Upper lobe of left lung (tissue), 6 donors: ENCODE measurements at regions not wholly inside any gene's neighbourhood (a gene's known extent, or its start where the extent isn't known, plus 50 kb on each side); places are given as distances from the start of the nearest gene placed in this dataset.

Experiments
- ATAC-seq, 2 donors: fragments of 200-7000 bp; cut with Tn5 transposase; one replicate each; pipeline ENCODE4 v1.9.1; 2022; ENCODE audit warnings: mild to moderate bottlenecking in 2 of 2, moderate library complexity in 2 of 2; ENCODE audit not compliant: low FRiP score in 2 of 2
- DNase-seq, 2 donors: peaks; one replicate each; pipeline ENCODE4 v3.0.0-alpha.2; 2019 to 2020
- H3K27ac ChIP-seq, 4 donors: fragments of 200-600 bp; sonication (generic); one replicate each; pipeline ENCODE4 v1.5.1; 2016 to 2019
- H3K27me3 ChIP-seq, 4 donors: fragments of 200-600 bp; sonication (generic); one replicate each; pipeline ENCODE4 v1.5.1; 2017 to 2019
- H3K36me3 ChIP-seq, 4 donors: fragments of 200-600 bp; sonication (generic); one replicate each; pipeline ENCODE4 v1.5.1; 2016 to 2019
- H3K4me1 ChIP-seq, 4 donors: fragments of 200-600 bp; sonication (generic); one replicate each; pipeline ENCODE4 v1.5.1; 2018 to 2019
- H3K4me3 ChIP-seq, 4 donors: fragments of 200-600 bp; sonication (generic); one replicate each; pipeline ENCODE4 v1.5.1; 2017 to 2019; ENCODE audit warnings: mild to moderate bottlenecking in 2 of 4, moderate library complexity in 1 of 4
- H3K9me3 ChIP-seq, 4 donors: fragments of 200-600 bp; sonication (generic); one replicate each; pipeline ENCODE4 v1.5.1; 2018 to 2019
- EP300 ChIP-seq, 4 donors: sonication (generic); formaldehyde crosslinking; IDR thresholded peaks; one replicate each; pipeline ENCODE4 v1.5.1; 2017; ENCODE audit warnings: antibody characterized with exemption in 4 of 4, control low read depth in 2 of 4
- POLR2A ChIP-seq, 4 donors: fragments of 450-650 bp; IDR thresholded peaks; one replicate each; pipeline ENCODE4 v1.5.1; 2016 to 2017; ENCODE audit warnings: antibody characterized with exemption in 4 of 4, mild to moderate bottlenecking in 2 of 4
- POLR2AphosphoS5 ChIP-seq, 2 donors: sonication (generic); formaldehyde crosslinking; IDR thresholded peaks; one replicate each; pipeline ENCODE4 v1.5.1; 2017; ENCODE audit warnings: antibody characterized with exemption in 2 of 2
- WGBS, 2 donors: methylation state at CpG; one replicate each; pipeline ENCODE4 v1.1.5; 2017 to 2018; 5-methylcytosine and 5-hydroxymethylcytosine counted together
- TF ChIP-seq, protein P1 (sequence below), 6 experiments: fragments of 450-650 bp in 4 of 6; fragments of 200-600 bp in 2 of 6; sonication (generic) in 2 of 6; IDR thresholded peaks; one replicate each; pipeline ENCODE4 v1.5.1; 2016 to 2019; ENCODE audit warnings: antibody characterized with exemption in 6 of 6
- donor health status: DM: no; HTN: no; CAD: no; lungs with moderate emphysema.
- donor health status: DM: no; HTN: yes; CAD: no; lungs with severe emphysema.

DNA sequence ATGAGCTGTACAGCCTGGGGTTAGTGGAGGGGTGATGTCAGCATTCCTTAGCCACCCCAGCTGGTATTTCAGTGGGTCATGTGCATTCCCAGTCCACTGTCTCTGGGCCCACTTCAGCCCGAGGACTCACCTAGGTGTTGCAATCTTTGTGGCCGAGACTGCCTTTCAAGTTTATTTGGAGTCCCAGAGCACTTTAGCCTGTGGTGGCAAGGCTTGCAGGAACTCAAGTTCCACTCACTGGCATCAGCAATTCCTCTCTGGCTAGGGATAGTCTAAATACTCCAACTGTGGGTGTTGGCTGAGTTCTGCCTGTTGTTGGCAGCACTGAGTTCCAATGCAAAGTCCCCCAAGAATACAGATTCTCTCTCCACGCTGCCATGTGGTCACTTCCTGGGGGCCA is 191.6 kb upstream of the PGR start:
- H3K9me3 ChIP-seq: no peaks in the 10 kb centered on the region
- 58 to 81% methylated on average over 3 of the region's 3 CpGs for WGBS, 2 donors
- H3K27ac ChIP-seq: peak overlapping the region in 1 of 4 donors; percentile 3
- ATAC-seq (peak; percentile 72 to 91), DNase-seq (peak in 1 of 2 donors; percentile 90)
- H3K36me3 ChIP-seq: no peaks in the 10 kb centered on the region
- H3K27me3 ChIP-seq: no peaks in the 10 kb centered on the region
- peaks cover 0 to 7% (median 0%) of the 10 kb centered on the region in 4 donors for H3K4me1 ChIP-seq
- peak in 1 of 4 donors; percentile 87 for TF ChIP-seq EP300 (IDR thresholded peaks at IDR 0.05)
- TF ChIP-seq, protein P1, sequence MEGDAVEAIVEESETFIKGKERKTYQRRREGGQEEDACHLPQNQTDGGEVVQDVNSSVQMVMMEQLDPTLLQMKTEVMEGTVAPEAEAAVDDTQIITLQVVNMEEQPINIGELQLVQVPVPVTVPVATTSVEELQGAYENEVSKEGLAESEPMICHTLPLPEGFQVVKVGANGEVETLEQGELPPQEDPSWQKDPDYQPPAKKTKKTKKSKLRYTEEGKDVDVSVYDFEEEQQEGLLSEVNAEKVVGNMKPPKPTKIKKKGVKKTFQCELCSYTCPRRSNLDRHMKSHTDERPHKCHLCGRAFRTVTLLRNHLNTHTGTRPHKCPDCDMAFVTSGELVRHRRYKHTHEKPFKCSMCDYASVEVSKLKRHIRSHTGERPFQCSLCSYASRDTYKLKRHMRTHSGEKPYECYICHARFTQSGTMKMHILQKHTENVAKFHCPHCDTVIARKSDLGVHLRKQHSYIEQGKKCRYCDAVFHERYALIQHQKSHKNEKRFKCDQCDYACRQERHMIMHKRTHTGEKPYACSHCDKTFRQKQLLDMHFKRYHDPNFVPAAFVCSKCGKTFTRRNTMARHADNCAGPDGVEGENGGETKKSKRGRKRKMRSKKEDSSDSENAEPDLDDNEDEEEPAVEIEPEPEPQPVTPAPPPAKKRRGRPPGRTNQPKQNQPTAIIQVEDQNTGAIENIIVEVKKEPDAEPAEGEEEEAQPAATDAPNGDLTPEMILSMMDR (IDR thresholded peaks at IDR 0.05): no peak
- TF ChIP-seq POLR2AphosphoS5 (IDR thresholded peaks at IDR 0.05): peak; percentile 27 to 54
- no peak for TF ChIP-seq POLR2A (IDR thresholded peaks at IDR 0.05)
- H3K4me3 ChIP-seq: no peak overlapping the region

DNA sequence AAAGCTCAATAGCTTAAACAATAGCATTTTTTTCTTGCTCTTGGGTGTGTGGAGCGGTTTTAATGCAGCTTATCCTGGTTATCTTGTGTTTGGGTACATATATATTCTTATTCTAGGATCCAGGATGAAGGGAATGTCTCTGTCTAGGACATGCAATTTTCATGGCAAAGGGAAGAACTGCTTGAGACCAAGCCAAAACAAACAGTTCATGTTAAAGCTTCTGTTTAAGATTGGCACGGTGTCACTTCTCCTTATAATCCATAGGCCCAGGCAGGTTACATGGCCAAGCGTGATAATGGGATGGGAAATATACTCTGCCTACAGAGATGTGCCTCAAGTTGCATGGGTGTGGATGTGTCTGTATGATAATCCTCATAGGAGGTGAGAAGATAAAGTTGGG is 177.1 kb upstream of the PGR start:
- Histone ChIP-seq H3K27me3 (no peaks in the 10 kb centered on the region), H3K27ac (no peak overlapping the region), H3K4me3 (no peak overlapping the region), H3K9me3 (no peaks in the 10 kb centered on the region), H3K36me3 (no peaks in the 10 kb centered on the region), H3K4me1 (no peaks in the 10 kb centered on the region)
- WGBS, 2 donors: 63 to 77% methylated on average over 3 of the region's 3 CpGs
- TF ChIP-seq, protein P1 (IDR thresholded peaks at IDR 0.05): no peak
- no peak for TF ChIP-seq EP300 (IDR thresholded peaks at IDR 0.05)
- no peak for TF ChIP-seq POLR2AphosphoS5 (IDR thresholded peaks at IDR 0.05)
- TF ChIP-seq POLR2A (IDR thresholded peaks at IDR 0.05): no peak
- no peak for ATAC-seq
- DNase-seq: no peak

DNA sequence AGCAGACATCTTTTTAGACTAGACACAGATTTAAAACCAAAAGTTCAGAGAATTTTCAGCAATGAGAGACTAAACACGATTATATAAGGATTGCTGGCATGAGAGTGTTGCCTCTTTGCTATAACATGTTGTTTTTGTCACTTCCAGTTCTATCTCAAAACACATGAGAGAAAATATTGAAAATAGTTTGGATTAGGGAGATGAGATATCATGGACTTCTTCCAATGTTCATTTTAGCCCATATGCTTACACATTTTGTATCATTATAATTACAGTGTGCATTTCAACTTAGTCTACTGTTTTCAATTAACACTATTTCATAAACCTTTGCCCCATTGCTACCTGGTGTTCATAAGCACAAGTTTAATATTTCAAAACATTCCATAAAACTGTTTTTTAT is 175.9 kb upstream of the PGR start:
- Histone ChIP-seq H3K9me3 (no peaks in the 10 kb centered on the region), H3K4me1 (no peaks in the 10 kb centered on the region), H3K27me3 (no peaks in the 10 kb centered on the region), H3K27ac (no peak overlapping the region), H3K4me3 (no peak overlapping the region), H3K36me3 (no peaks in the 10 kb centered on the region)
- no peak for ATAC-seq
- 79 to 82% methylated on average over 1 of the region's 1 CpG for WGBS, 2 donors
- DNase-seq: no peak
- TF ChIP-seq, protein P1 (IDR thresholded peaks at IDR 0.05): no peak
- no peak for TF ChIP-seq POLR2AphosphoS5 (IDR thresholded peaks at IDR 0.05)

DNA sequence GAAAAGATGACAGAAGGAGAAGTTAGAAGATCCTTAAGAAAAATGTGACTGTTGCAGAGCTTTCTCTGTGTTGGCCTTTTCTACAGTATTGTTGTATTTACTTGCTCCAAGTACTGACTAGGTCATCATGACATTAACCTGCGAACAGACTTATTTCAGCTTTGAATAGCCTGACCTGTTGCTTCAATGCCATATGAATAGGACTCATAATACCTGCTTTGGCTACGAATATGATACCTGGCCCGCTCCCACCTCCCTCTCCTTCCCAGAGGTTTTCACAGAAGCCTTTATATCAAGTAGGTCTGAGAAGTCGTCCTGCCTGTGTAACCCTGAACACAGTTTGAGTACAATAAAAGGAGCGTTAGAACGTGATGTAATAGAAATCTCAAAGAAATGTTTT is 169.6 kb upstream of the PGR start:
- no peak for ATAC-seq
- Histone ChIP-seq H3K4me1 (no peaks in the 10 kb centered on the region), H3K9me3 (peaks cover 0 to 13% (median 0%) of the 10 kb centered on the region in 4 donors), H3K27ac (no peak overlapping the region), H3K4me3 (no peak overlapping the region), H3K36me3 (no peaks in the 10 kb centered on the region), H3K27me3 (no peaks in the 10 kb centered on the region)
- WGBS, 2 donors: 60 to 67% methylated on average over 6 of the region's 6 CpGs
- TF ChIP-seq POLR2AphosphoS5 (IDR thresholded peaks at IDR 0.05) (no peak), EP300 (IDR thresholded peaks at IDR 0.05) (no peak), POLR2A (IDR thresholded peaks at IDR 0.05) (no peak)
- TF ChIP-seq, protein P1 (IDR thresholded peaks at IDR 0.05): no peak
- no peak for DNase-seq

DNA sequence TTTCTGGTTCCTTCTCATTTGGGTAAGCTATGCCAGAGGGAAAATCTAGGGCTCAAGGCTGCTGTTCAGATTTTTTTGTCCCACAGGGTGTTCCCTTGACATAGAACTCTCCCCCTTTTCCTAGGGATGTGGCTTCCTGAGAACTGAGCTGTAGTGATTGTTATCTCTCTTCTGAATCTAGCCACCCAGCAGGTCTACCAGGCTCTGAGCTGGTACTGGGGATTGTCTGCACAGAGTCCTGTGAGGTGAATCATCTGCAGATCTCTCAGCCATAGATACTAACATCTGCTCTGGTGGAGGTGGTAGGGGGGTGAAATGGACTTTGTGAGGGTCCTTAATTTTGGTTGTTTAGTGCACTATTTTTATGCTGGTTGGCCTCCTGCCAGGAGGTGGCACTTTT is 167.3 kb upstream of the PGR start:
- ATAC-seq (no peak), DNase-seq (no peak)
- Histone ChIP-seq H3K4me3 (no peak overlapping the region), H3K27ac (no peak overlapping the region), H3K4me1 (no peaks in the 10 kb centered on the region), H3K9me3 (peaks cover 0 to 13% (median 0%) of the 10 kb centered on the region in 4 donors), H3K27me3 (no peaks in the 10 kb centered on the region), H3K36me3 (no peaks in the 10 kb centered on the region)
- TF ChIP-seq, protein P1 (IDR thresholded peaks at IDR 0.05): no peak
- TF ChIP-seq POLR2AphosphoS5 (IDR thresholded peaks at IDR 0.05) (no peak), POLR2A (IDR thresholded peaks at IDR 0.05) (no peak)
